Esophagus (tissue), 2 donors: ENCODE measurements at regions not wholly inside any gene's neighbourhood (a gene's known extent, or its start where the extent isn't known, plus 50 kb on each side); places are given as distances from the start of the nearest gene placed in this dataset.

ENCODE experiments used
- H3K27ac ChIP-seq, 2 donors: one replicate each; pipeline ENCODE4 v1.5.1; 2013; ENCODE audit warnings: low read depth in 2 of 2, mild to moderate bottlenecking in 2 of 2, inconsistent platforms in 1 of 2, low read length in 1 of 2, moderate library complexity in 1 of 2
- H3K27me3 ChIP-seq, 2 donors: one replicate each; pipeline ENCODE4 v1.6.1; 2013; ENCODE audit warnings: low read length in 2 of 2, control low read depth in 1 of 2, mild to moderate bottlenecking in 1 of 2; ENCODE audit not compliant: insufficient read depth in 2 of 2, control insufficient read depth in 1 of 2
- H3K36me3 ChIP-seq, 2 donors: one replicate each; pipeline ENCODE4 v1.6.1; 2013; ENCODE audit warnings: low read length in 1 of 2; ENCODE audit not compliant: control insufficient read depth in 2 of 2, insufficient read depth in 2 of 2
- H3K4me1 ChIP-seq, 2 donors: one replicate each; pipeline ENCODE4 v1.6.1; 2013; ENCODE audit warnings: low read length in 1 of 2; ENCODE audit not compliant: control insufficient read depth in 2 of 2, insufficient read depth in 2 of 2
- H3K4me3 ChIP-seq, 2 donors: one replicate each; pipeline ENCODE4 v1.5.1; 2013; ENCODE audit warnings: low read length in 2 of 2, mild to moderate bottlenecking in 2 of 2, low read depth in 1 of 2, moderate library complexity in 1 of 2
- H3K9me3 ChIP-seq, 2 donors: one replicate each; pipeline ENCODE4 v1.6.1; 2013; ENCODE audit warnings: mild to moderate bottlenecking in 2 of 2, low read depth in 1 of 2, low read length in 1 of 2, moderate library complexity in 1 of 2; ENCODE audit not compliant: control insufficient read depth in 2 of 2, insufficient read depth in 1 of 2
- WGBS, 2 donors: extraction: QIAGEN DNeasy Blood & Tissue Kit; methylation state at CpG; one replicate each; pipeline ENCODE4 v1.1.7; 2013; 5-methylcytosine and 5-hydroxymethylcytosine counted together
- donor health status: healthy with polysubstance abuse.
- donor health status: Bipolar disorder and iron deficiency.

GRCh38 chr1:193435781-193436180, 249.4 kb upstream of the B3GALT2 start:
- Histone ChIP-seq H3K36me3 (no peaks in the 10 kb centered on the region), H3K27me3 (no peaks in the 10 kb centered on the region), H3K4me1 (no peaks in the 10 kb centered on the region), H3K9me3 (peaks cover 5 to 7% of the 10 kb centered on the region in 2 donors), H3K4me3 (no peak overlapping the region), H3K27ac (no peak overlapping the region)
- WGBS, 2 donors, result 77 to 80% methylated on average over 1 of the region's 1 CpG

- Histone ChIP-seq H3K4me3 (no peak overlapping the region), H3K4me1 (no peaks in the 10 kb centered on the region), H3K27me3 (no peaks in the 10 kb centered on the region), H3K27ac (no peak overlapping the region), H3K36me3 (no peaks in the 10 kb centered on the region), H3K9me3 (peaks cover 5 to 7% of the 10 kb centered on the region in 2 donors)
- WGBS, 2 donors, result 85 to 90% methylated on average over 1 of the region's 1 CpG
Measured at GRCh38 chr1:193434319-193434718, 247.9 kb upstream of the B3GALT2 start.

GRCh38 chr1:193433599-193433998, 247.2 kb upstream of the B3GALT2 start:
- no peaks in the 10 kb centered on the region for H3K27me3 ChIP-seq
- H3K4me1 ChIP-seq, result no peaks in the 10 kb centered on the region
- H3K9me3 ChIP-seq, result peaks cover 5 to 7% of the 10 kb centered on the region in 2 donors
- H3K36me3 ChIP-seq, result no peaks in the 10 kb centered on the region
- 68 to 85% methylated on average over 1 of the region's 1 CpG for WGBS, 2 donors
- H3K4me3 ChIP-seq, result no peak overlapping the region
- H3K27ac ChIP-seq, result no peak overlapping the region

- Histone ChIP-seq H3K9me3 (peaks cover 5 to 7% of the 10 kb centered on the region in 2 donors), H3K36me3 (no peaks in the 10 kb centered on the region), H3K4me1 (no peaks in the 10 kb centered on the region), H3K27ac (no peak overlapping the region), H3K27me3 (no peaks in the 10 kb centered on the region), H3K4me3 (no peak overlapping the region)
- 94 to 100% methylated on average over 3 of the region's 3 CpGs for WGBS, 2 donors
Measured at GRCh38 chr1:193432979-193433587, 246.7 kb upstream of the B3GALT2 start.

- Histone ChIP-seq H3K27ac (no peak overlapping the region), H3K4me3 (no peak overlapping the region), H3K27me3 (no peaks in the 10 kb centered on the region), H3K36me3 (no peaks in the 10 kb centered on the region), H3K4me1 (no peaks in the 10 kb centered on the region), H3K9me3 (peaks cover 5 to 7% of the 10 kb centered on the region in 2 donors)
- 55 to 73% methylated on average over 2 of the region's 2 CpGs for WGBS, 2 donors
Measured at GRCh38 chr1:193431265-193431977, 245.0 kb upstream of the B3GALT2 start.

- Histone ChIP-seq H3K27me3 (peaks cover 0 to 3% of the 10 kb centered on the region in 2 donors), H3K36me3 (no peaks in the 10 kb centered on the region), H3K4me3 (no peak overlapping the region), H3K4me1 (no peaks in the 10 kb centered on the region), H3K9me3 (peaks cover 2% of the 10 kb centered on the region in 2 donors), H3K27ac (no peak overlapping the region)
- 84 to 86% methylated on average over 2 of the region's 2 CpGs for WGBS, 2 donors
Measured at GRCh38 chr1:193427524-193427923, 241.1 kb upstream of the B3GALT2 start.

GRCh38 chr1:193426061-193426460, 239.6 kb upstream of the B3GALT2 start:
- Histone ChIP-seq H3K9me3 (no peaks in the 10 kb centered on the region), H3K4me1 (no peaks in the 10 kb centered on the region), H3K27me3 (peaks cover 0 to 3% of the 10 kb centered on the region in 2 donors)

GRCh38 chr1:193421487-193421886, 235.1 kb upstream of the B3GALT2 start:
- WGBS, 2 donors, result 89 to 95% methylated on average over 4 of the region's 4 CpGs
- H3K4me3 ChIP-seq, result no peak overlapping the region
- H3K4me1 ChIP-seq, result no peaks in the 10 kb centered on the region
- peaks cover 0 to 3% of the 10 kb centered on the region in 2 donors for H3K27me3 ChIP-seq
- no peaks in the 10 kb centered on the region for H3K9me3 ChIP-seq
- H3K27ac ChIP-seq, result no peak overlapping the region
- H3K36me3 ChIP-seq, result no peaks in the 10 kb centered on the region

More at GRCh38 chr1:193426061-193426460, 239.6 kb upstream of the B3GALT2 start:
- 73 to 93% methylated on average over 2 of the region's 2 CpGs for WGBS, 2 donors
- Histone ChIP-seq H3K4me3 (no peak overlapping the region), H3K27ac (no peak overlapping the region), H3K36me3 (no peaks in the 10 kb centered on the region)

- Histone ChIP-seq H3K36me3 (no peaks in the 10 kb centered on the region), H3K27ac (no peak overlapping the region), H3K4me1 (no peaks in the 10 kb centered on the region), H3K27me3 (no peaks in the 10 kb centered on the region), H3K9me3 (no peaks in the 10 kb centered on the region), H3K4me3 (no peak overlapping the region)
- WGBS, 2 donors, result 96 to 97% methylated on average over 1 of the region's 1 CpG
Measured at GRCh38 chr1:193419295-193419694, 232.9 kb upstream of the B3GALT2 start.

- no peak overlapping the region for H3K27ac ChIP-seq
- H3K9me3 ChIP-seq, result no peaks in the 10 kb centered on the region
- 71 to 77% methylated on average over 3 of the region's 3 CpGs for WGBS, 2 donors
- no peaks in the 10 kb centered on the region for H3K36me3 ChIP-seq
- H3K27me3 ChIP-seq, result no peaks in the 10 kb centered on the region
- H3K4me1 ChIP-seq, result no peaks in the 10 kb centered on the region
- no peak overlapping the region for H3K4me3 ChIP-seq
Measured at GRCh38 chr1:193418745-193419058, 232.3 kb upstream of the B3GALT2 start.
